A673 (cell line): ENCODE measurements at regions not wholly inside any gene's neighbourhood (a gene's known extent, or its start where the extent isn't known, plus 50 kb on each side); places are given as distances from the start of the nearest gene placed in this dataset.

ENCODE experiments used
- BruUV-seq: library from RNA; stranded (reverse); fragments of 400-500 nt; replicated peaks from 2 replicates; lab custom pipeline; 2021; lab: Mats Ljungman, UMichigan
- CTCF ChIA-PET: fragments of 300-600 bp; sonication (Branson Sonifier 250); formaldehyde crosslinking; loops from one replicate; lab custom pipeline; 2022; ENCODE audit warnings: antibody characterized with exemption; lab: Charles Lee
- POLR2A ChIA-PET: fragments of 300-600 bp; sonication (Branson Sonifier 250); formaldehyde crosslinking; loops from one replicate; lab custom pipeline; 2022; ENCODE audit warnings: antibody characterized with exemption; ENCODE audit not compliant: low non-redundant PET; lab: Charles Lee
- DNase-seq: peaks from one replicate; pipeline ENCODE4 v3.0.0-alpha.2; 2015; ENCODE audit warnings: low spot score
- H3K27ac ChIP-seq: fragments of 200-600 bp; sonication (generic); 2 replicates; pipeline ENCODE4 v1.5.1; 2016; ENCODE audit warnings: mixed run types, low read depth, mild to moderate bottlenecking, mixed read lengths, antibody characterized with exemption, low read length; ENCODE audit not compliant: poor library complexity, severe bottlenecking
- H3K27me3 ChIP-seq: fragments of 200-600 bp; sonication (generic); replicated peaks from 2 replicates; pipeline ENCODE4 v1.6.1; 2017; ENCODE audit warnings: mixed run types, low read depth, mild to moderate bottlenecking, mixed read lengths, antibody characterized with exemption, low read length; ENCODE audit not compliant: insufficient read depth, poor library complexity
- H3K36me3 ChIP-seq: fragments of 200-600 bp; sonication (generic); 2 replicates; pipeline ENCODE4 v1.6.1; 2016; ENCODE audit warnings: mixed run types, mild to moderate bottlenecking, mixed read lengths, antibody characterized with exemption, low read length; ENCODE audit not compliant: insufficient read depth, poor library complexity, severe bottlenecking
- H3K4me1 ChIP-seq: fragments of 200-600 bp; sonication (generic); 2 replicates; pipeline ENCODE4 v1.6.1; 2017; ENCODE audit warnings: mixed run types, mild to moderate bottlenecking, mixed read lengths, antibody characterized with exemption, low read length; ENCODE audit not compliant: insufficient read depth, poor library complexity, severe bottlenecking
- H3K4me3 ChIP-seq: fragments of 200-600 bp; sonication (generic); 2 replicates; pipeline ENCODE4 v1.5.1; 2016; ENCODE audit warnings: low read depth, mixed run types, mild to moderate bottlenecking, mixed read lengths, low read length; ENCODE audit not compliant: poor library complexity, severe bottlenecking
- H3K9me3 ChIP-seq: fragments of 200-600 bp; sonication (generic); 2 replicates; pipeline ENCODE4 v1.6.1; 2016; ENCODE audit warnings: mixed run types, low read depth, mild to moderate bottlenecking, mixed read lengths, antibody characterized with exemption, low read length; ENCODE audit not compliant: poor library complexity, severe bottlenecking
- EZH2 ChIP-seq: fragments of 200-600 bp; sonication (generic); IDR thresholded peaks from 2 replicates; pipeline ENCODE4 v1.6.1; 2017; ENCODE audit warnings: borderline replicate concordance, low read depth, mild to moderate bottlenecking, mixed read lengths, antibody characterized with exemption, low read length; ENCODE audit not compliant: poor library complexity, severe bottlenecking
- intact Hi-C: fragments of 100-400 bp; cut with micrococcal nuclease; formaldehyde crosslinking; loops from one replicate; pipeline ENCODE4 v1.10.0; 2022; ENCODE audit not compliant: unreplicated experiment
- TF ChIP-seq, protein P1 (sequence below): fragments of 300-800, 200-600 bp; sonication (generic); conservative IDR thresholded peaks from 2 replicates; pipeline ENCODE4 v1.5.1; 2017; ENCODE audit warnings: low read depth, mild to moderate bottlenecking, antibody characterized with exemption, low read length, moderate library complexity, mixed read lengths

DNA sequence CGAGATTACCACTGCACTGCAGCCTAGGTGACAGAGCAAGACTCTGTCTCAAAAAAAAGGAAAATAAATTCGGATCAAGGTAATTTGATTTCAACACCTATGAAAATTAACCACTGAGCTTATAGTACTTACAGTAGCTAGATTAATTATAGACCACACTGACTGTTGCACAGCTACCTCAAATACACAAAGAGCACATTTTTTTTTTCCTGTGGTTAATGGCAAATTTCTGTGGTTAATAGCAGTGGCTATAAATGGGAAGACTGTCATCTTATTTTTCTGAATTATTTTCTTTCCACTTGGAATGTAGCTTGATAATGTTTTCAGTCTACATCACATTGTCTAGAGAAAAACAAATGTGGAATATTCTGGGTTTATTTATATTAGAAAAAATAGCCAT, 1661.6 kb upstream of the PCDH7 start:
- no peaks in the 10 kb centered on the region for H3K9me3 ChIP-seq
- no peaks in the 10 kb centered on the region for H3K36me3 ChIP-seq
- H3K27ac ChIP-seq = no peak overlapping the region
- H3K4me3 ChIP-seq = no peak overlapping the region
- H3K4me1 ChIP-seq = no peaks in the 10 kb centered on the region
- H3K27me3 ChIP-seq = no peaks in the 10 kb centered on the region
- POLR2A ChIA-PET = no interaction called here
- no peak for DNase-seq
- TF ChIP-seq, protein P1, sequence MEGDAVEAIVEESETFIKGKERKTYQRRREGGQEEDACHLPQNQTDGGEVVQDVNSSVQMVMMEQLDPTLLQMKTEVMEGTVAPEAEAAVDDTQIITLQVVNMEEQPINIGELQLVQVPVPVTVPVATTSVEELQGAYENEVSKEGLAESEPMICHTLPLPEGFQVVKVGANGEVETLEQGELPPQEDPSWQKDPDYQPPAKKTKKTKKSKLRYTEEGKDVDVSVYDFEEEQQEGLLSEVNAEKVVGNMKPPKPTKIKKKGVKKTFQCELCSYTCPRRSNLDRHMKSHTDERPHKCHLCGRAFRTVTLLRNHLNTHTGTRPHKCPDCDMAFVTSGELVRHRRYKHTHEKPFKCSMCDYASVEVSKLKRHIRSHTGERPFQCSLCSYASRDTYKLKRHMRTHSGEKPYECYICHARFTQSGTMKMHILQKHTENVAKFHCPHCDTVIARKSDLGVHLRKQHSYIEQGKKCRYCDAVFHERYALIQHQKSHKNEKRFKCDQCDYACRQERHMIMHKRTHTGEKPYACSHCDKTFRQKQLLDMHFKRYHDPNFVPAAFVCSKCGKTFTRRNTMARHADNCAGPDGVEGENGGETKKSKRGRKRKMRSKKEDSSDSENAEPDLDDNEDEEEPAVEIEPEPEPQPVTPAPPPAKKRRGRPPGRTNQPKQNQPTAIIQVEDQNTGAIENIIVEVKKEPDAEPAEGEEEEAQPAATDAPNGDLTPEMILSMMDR = no peak
- TF ChIP-seq EZH2 = no peak
- intact Hi-C loops = no loop called here
- CTCF ChIA-PET = no interaction called here
- BruUV-seq = no TSS peak

DNA sequence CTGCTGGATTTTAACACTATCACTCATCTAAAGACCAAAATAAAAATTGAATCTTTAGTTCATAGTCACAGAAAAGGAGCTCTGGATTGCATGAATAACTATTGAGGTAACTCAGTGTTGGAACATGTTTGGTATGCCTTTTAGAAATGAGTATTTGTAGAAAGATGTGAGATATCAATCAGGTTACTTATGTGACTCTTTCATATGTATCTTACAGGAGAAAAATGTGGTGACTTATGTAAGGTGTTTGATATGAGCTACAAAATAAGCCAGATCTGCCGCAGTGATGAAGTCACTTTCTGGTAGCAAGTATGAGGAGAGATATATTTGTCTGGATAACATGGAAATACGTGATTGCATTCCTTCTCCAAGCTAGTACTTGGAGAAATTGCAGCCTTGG, 1653.3 kb upstream of the PCDH7 start:
- ChIA-PET POLR2A (no interaction called here), CTCF (no interaction called here)
- Histone ChIP-seq H3K36me3 (no peaks in the 10 kb centered on the region), H3K4me3 (no peak overlapping the region), H3K27ac (no peak overlapping the region), H3K9me3 (peaks cover 9% of the 10 kb centered on the region), H3K4me1 (no peaks in the 10 kb centered on the region), H3K27me3 (no peaks in the 10 kb centered on the region)
- TF ChIP-seq, protein P1 = no peak
- no peak for TF ChIP-seq EZH2
- intact Hi-C loops = no loop called here
- DNase-seq = no peak
- no TSS peak for BruUV-seq

DNA sequence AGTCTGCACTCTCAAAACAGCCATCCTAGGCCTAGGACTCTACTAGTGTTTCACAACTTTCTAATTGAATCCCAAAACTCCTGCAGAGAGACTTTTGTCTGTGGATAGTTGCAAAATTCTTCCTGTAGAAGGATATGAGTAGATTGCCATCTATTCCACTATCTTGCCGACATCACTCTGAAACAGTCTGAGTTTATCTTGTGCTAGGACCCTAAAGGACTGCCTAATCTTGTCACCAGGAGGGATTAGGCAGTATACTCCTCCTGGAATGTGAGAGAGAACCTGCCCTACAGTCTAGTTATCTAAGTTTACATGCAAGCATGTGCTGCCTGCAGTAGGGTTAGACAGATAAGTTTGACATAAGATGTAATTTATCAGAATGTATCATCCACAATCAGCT, 1646.6 kb upstream of the PCDH7 start:
- H3K9me3 ChIP-seq = peaks cover 18% of the 10 kb centered on the region
- POLR2A ChIA-PET = no interaction called here
- H3K27me3 ChIP-seq = no peaks in the 10 kb centered on the region
- TF ChIP-seq, protein P1 = no peak
- no peak for TF ChIP-seq EZH2
- no peak overlapping the region for H3K27ac ChIP-seq
- no peaks in the 10 kb centered on the region for H3K4me1 ChIP-seq
- CTCF ChIA-PET = no interaction called here
- intact Hi-C loops = no loop called here
- peak; percentile 42 for DNase-seq
- no peaks in the 10 kb centered on the region for H3K36me3 ChIP-seq
- BruUV-seq = no TSS peak
- no peak overlapping the region for H3K4me3 ChIP-seq
